B cell (primary cell): ENCODE measurements at regions not wholly inside any gene's neighbourhood (a gene's known extent, or its start where the extent isn't known, plus 50 kb on each side); places are given as distances from the start of the nearest gene placed in this dataset.

Experiments used
- ATAC-seq: fragments of 200-7000 bp; cut with Tn5 transposase; one replicate; pipeline ENCODE4 v1.10.0; 2021; ENCODE audit warnings: low read depth, mild to moderate bottlenecking, moderate number of reproducible peaks, moderate library complexity
- CTCF ChIA-PET: fragments of 350-600 bp; sonication (Branson Sonifier 250); formaldehyde crosslinking; loops from one replicate; lab custom pipeline; 2021; ENCODE audit warnings: antibody characterized with exemption, inconsistent platforms; lab: Charles Lee
- POLR2A ChIA-PET: fragments of 350-600 bp; sonication (Branson Sonifier 250); formaldehyde crosslinking; loops from one replicate; lab custom pipeline; 2021; ENCODE audit warnings: antibody characterized with exemption; lab: Charles Lee
- DNase-seq: peaks from one replicate; pipeline ENCODE4 v3.0.0; 2013
- H2AFZ ChIP-seq: 2 replicates; pipeline ENCODE4 v1.6.1; 2012; ENCODE audit warnings: mild to moderate bottlenecking, low read depth, low read length; ENCODE audit not compliant: insufficient read depth, poor library complexity, severe bottlenecking
- H3K27ac ChIP-seq, 2 donors: 1 replicate in 1 of 2; 2 replicates in 1 of 2; pipeline ENCODE4 v1.5.1; 2012 to 2013; ENCODE audit warnings: low read length in 2 of 2, mild to moderate bottlenecking in 2 of 2, moderate library complexity in 1 of 2
- H3K27me3 ChIP-seq, 4 experiments: fragments of 200-600 bp in 1 of 4; sonication (generic) in 1 of 4; replicated peaks in 1 of 4; 1 replicate in 2 of 4; 2 replicates in 2 of 4; pipeline versions ENCODE4 v1.6.1 to v1.7.0; 2013 to 2016; ENCODE audit warnings: low read length in 3 of 4, mild to moderate bottlenecking in 2 of 4, mixed read lengths in 1 of 4, moderate library complexity in 1 of 4; ENCODE audit not compliant: insufficient read depth in 4 of 4, control insufficient read depth in 3 of 4; ENCODE audit errors: control extremely low read depth in 1 of 4
- H3K36me3 ChIP-seq, 2 experiments: replicated peaks in 1 of 2; 1 replicate in 1 of 2; 2 replicates in 1 of 2; pipeline versions ENCODE4 v1.6.1 to v1.7.1; 2013; ENCODE audit warnings: low read length in 1 of 2; ENCODE audit not compliant: insufficient read depth in 2 of 2, control insufficient read depth in 1 of 2; ENCODE audit errors: control extremely low read depth in 1 of 2, extremely low read depth in 1 of 2
- H3K4me1 ChIP-seq, 2 donors: fragments of 200-600 bp in 1 of 2; sonication (generic) in 1 of 2; 1 replicate in 1 of 2; 2 replicates in 1 of 2; pipeline versions ENCODE4 v1.5.1 to v1.6.1; 2013 to 2017; ENCODE audit warnings: low read length in 2 of 2; ENCODE audit not compliant: control insufficient read depth in 2 of 2, insufficient read depth in 2 of 2
- H3K4me2 ChIP-seq: replicated peaks from 2 replicates; pipeline ENCODE3; 2012; ENCODE audit warnings: mild to moderate bottlenecking, low read depth, low read length; ENCODE audit not compliant: poor library complexity, severe bottlenecking
- H3K4me3 ChIP-seq, 5 experiments: fragments of 200-600 bp in 1 of 5; sonication (generic) in 1 of 5; 1 replicate in 3 of 5; 2 replicates in 2 of 5; pipeline versions ENCODE4 v1.5.1 to v1.7.0; 2011 to 2016; ENCODE audit warnings: low read length in 4 of 5, mild to moderate bottlenecking in 4 of 5, low read depth in 2 of 5, control low read depth in 1 of 5, moderate library complexity in 1 of 5; ENCODE audit not compliant: insufficient read depth in 1 of 5; ENCODE audit errors: control extremely low read depth in 1 of 5, extremely low read depth in 1 of 5
- H3K79me2 ChIP-seq: fragments of 200-600 bp; sonication (generic); one replicate; pipeline ENCODE4 v1.6.0; 2016; ENCODE audit warnings: low read length; ENCODE audit not compliant: control insufficient read depth, insufficient read depth
- H3K9ac ChIP-seq: fragments of 200-600 bp; sonication (generic); 2 replicates; pipeline ENCODE4 v1.6.1; 2017; ENCODE audit warnings: mild to moderate bottlenecking, low read length, moderate library complexity
- H3K9me3 ChIP-seq, 3 donors: one replicate each; pipeline versions ENCODE4 v1.6.1 to v1.7.1; 2013; ENCODE audit warnings: low read length in 2 of 3; ENCODE audit not compliant: control insufficient read depth in 2 of 3, insufficient read depth in 1 of 3; ENCODE audit errors: control extremely low read depth in 1 of 3
- H4K20me1 ChIP-seq: 2 replicates; pipeline ENCODE4 v1.6.0; 2012; ENCODE audit warnings: mild to moderate bottlenecking, low read length; ENCODE audit not compliant: insufficient read depth, control insufficient read depth, poor library complexity, severe bottlenecking
- H3K27ac Mint-ChIP-seq: one replicate; pipeline ENCODE4 v1.8.0; 2021; ENCODE audit warnings: mixed read lengths
- H3K27me3 Mint-ChIP-seq: one replicate; pipeline ENCODE4 v1.8.0; 2021; ENCODE audit warnings: mixed read lengths
- H3K4me1 Mint-ChIP-seq: one replicate; pipeline ENCODE4 v1.8.0; 2021; ENCODE audit warnings: mixed read lengths
- H3K4me3 Mint-ChIP-seq: one replicate; pipeline ENCODE4 v1.8.0; 2021; ENCODE audit warnings: mixed read lengths
- H3K9me3 Mint-ChIP-seq: one replicate; pipeline ENCODE4 v1.8.0; 2022; ENCODE audit warnings: mixed read lengths; ENCODE audit not compliant: insufficient read depth
- EZH2 ChIP-seq: IDR thresholded peaks from 2 replicates; pipeline ENCODE4 v1.6.1; 2012; ENCODE audit warnings: borderline replicate concordance, low read depth, mild to moderate bottlenecking, moderate library complexity, low read length; ENCODE audit not compliant: insufficient read depth, poor library complexity, severe bottlenecking
- WGBS: methylation state at CpG from one replicate; pipeline ENCODE4 v1.1.5; 2013; ENCODE audit warnings: missing lambda C conversion rate; ENCODE audit not compliant: insufficient coverage; 5-methylcytosine and 5-hydroxymethylcytosine counted together
- intact Hi-C: fragments of 100-400 bp; cut with micrococcal nuclease; formaldehyde crosslinking; loops from one replicate; pipeline ENCODE4 v1.10.0; 2022
- TF ChIP-seq, protein P1 (sequence below): fragments of 200-600 bp; IDR thresholded peaks from one replicate; pipeline ENCODE4 v1.8.0; 2022; ENCODE audit warnings: antibody characterized with exemption, mild to moderate bottlenecking

- Histone ChIP-seq H3K36me3 (no peaks in the 10 kb centered on the region), H3K79me2 (no peaks in the 10 kb centered on the region), H3K27ac (no peak overlapping the region), H3K27me3 (peaks cover 0 to 2% (median 0%) of the 10 kb centered on the region in 4 experiments), H3K4me3 (no peak overlapping the region), H3K9me3 (no peaks in the 10 kb centered on the region), H3K4me1 (no peaks in the 10 kb centered on the region), H4K20me1 (no peaks in the 10 kb centered on the region), H3K4me2 (no peak overlapping the region), H2AFZ (no peak overlapping the region), H3K9ac (no peak overlapping the region)
- TF ChIP-seq EZH2, result no peak
- TF ChIP-seq, protein P1, sequence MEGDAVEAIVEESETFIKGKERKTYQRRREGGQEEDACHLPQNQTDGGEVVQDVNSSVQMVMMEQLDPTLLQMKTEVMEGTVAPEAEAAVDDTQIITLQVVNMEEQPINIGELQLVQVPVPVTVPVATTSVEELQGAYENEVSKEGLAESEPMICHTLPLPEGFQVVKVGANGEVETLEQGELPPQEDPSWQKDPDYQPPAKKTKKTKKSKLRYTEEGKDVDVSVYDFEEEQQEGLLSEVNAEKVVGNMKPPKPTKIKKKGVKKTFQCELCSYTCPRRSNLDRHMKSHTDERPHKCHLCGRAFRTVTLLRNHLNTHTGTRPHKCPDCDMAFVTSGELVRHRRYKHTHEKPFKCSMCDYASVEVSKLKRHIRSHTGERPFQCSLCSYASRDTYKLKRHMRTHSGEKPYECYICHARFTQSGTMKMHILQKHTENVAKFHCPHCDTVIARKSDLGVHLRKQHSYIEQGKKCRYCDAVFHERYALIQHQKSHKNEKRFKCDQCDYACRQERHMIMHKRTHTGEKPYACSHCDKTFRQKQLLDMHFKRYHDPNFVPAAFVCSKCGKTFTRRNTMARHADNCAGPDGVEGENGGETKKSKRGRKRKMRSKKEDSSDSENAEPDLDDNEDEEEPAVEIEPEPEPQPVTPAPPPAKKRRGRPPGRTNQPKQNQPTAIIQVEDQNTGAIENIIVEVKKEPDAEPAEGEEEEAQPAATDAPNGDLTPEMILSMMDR, result no peak
- no peaks in the 10 kb centered on the region for H3K4me1 Mint-ChIP-seq
- POLR2A ChIA-PET, result no interaction called here
- H3K4me3 Mint-ChIP-seq, result no peak overlapping the region
- DNase-seq, result peak; percentile 10
- H3K27me3 Mint-ChIP-seq, result no peaks in the 10 kb centered on the region
- ATAC-seq, result no peak
- CTCF ChIA-PET, result no interaction called here
- 73% methylated on average over 14 of the region's 14 CpGs for WGBS
- H3K9me3 Mint-ChIP-seq, result no peaks in the 10 kb centered on the region
- no peak overlapping the region for H3K27ac Mint-ChIP-seq
- intact Hi-C loops, result no loop called here
Measured at GRCh38 chr19:16023146-16023915, 53.0 kb upstream of the TPM4 start.

DNA sequence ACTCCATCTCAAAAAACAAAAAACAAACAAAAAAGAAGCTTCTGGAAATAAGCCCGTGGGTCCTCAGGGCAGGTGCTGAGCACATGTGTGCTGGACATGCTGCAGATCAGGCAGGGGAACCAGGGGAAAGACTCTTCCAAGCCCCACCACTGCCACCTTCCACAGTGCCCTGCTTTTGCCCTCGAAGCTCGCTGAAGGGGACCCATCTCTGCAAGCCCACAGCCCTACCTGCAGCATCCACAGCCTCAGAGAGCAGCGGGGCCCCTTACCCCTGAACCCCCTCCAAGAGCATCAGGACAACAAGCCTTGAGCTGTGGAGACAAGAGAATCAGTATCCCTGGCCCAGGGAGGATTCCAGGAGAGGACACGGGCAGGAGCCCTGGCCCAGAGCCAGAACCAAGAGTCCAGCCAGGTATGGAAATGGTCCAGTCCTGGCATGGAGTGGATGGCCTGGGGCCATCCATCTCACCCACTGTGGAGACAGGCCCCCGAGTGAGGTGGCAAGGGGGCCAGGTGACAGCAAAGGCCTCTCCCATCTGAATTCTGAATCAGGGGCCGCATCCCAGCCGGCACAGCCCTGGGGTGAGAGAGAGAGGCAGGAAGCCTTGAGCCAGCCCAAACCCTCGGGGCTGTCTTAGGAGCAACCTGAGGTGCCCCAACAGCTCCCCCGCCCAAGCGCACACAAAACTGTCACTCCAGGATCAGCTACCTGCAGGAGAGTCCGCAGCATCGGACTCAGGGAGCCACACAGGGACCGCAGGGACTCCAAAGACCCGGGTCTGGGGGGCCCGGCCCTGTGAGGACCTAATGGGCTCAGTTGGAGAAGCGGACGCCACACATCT, 51.8 kb upstream of the TPM4 start:
- no peaks in the 10 kb centered on the region for H3K27me3 Mint-ChIP-seq
- no peak overlapping the region for H3K4me2 ChIP-seq
- no peak overlapping the region for H3K4me3 Mint-ChIP-seq
- no peak overlapping the region for H3K27ac Mint-ChIP-seq
- peak; percentile 2 for DNase-seq
- H3K9ac ChIP-seq, result no peak overlapping the region
- H4K20me1 ChIP-seq, result no peaks in the 10 kb centered on the region
- no peak overlapping the region for H2AFZ ChIP-seq
- H3K9me3 Mint-ChIP-seq, result no peaks in the 10 kb centered on the region
- H3K79me2 ChIP-seq, result no peaks in the 10 kb centered on the region
- CTCF ChIA-PET, result no interaction called here
- TF ChIP-seq, protein P1, result no peak
- TF ChIP-seq EZH2, result no peak
- no peak overlapping the region for H3K4me3 ChIP-seq
- peaks cover 0 to 2% (median 0%) of the 10 kb centered on the region in 4 experiments for H3K27me3 ChIP-seq
- intact Hi-C loops, result no loop called here
- H3K4me1 Mint-ChIP-seq, result no peaks in the 10 kb centered on the region
- no peaks in the 10 kb centered on the region for H3K9me3 ChIP-seq
- ATAC-seq, result no peak
- POLR2A ChIA-PET, result no interaction called here
- H3K27ac ChIP-seq, result no peak overlapping the region
- no peaks in the 10 kb centered on the region for H3K4me1 ChIP-seq
- WGBS, result 91% methylated on average over 15 of the region's 18 CpGs
- no peaks in the 10 kb centered on the region for H3K36me3 ChIP-seq
